ENCODE measurements at regions not wholly inside any gene's neighbourhood (a gene's known extent, or its start where the extent isn't known, plus 50 kb on each side); places are given as distances from the start of the nearest gene placed in this dataset.

- no peak for TF ChIP-seq POLR2A (IDR thresholded peaks at IDR 0.05; ENCODE audit: low read depth, low read length)
- TF ChIP-seq SMC3 (IDR thresholded peaks at IDR 0.05; ENCODE audit: low read depth, low read length), result no peak
- TF ChIP-seq RFX5 (IDR thresholded peaks at IDR 0.05; ENCODE audit: low read depth, low read length), result no peak
- TF ChIP-seq, protein P1, sequence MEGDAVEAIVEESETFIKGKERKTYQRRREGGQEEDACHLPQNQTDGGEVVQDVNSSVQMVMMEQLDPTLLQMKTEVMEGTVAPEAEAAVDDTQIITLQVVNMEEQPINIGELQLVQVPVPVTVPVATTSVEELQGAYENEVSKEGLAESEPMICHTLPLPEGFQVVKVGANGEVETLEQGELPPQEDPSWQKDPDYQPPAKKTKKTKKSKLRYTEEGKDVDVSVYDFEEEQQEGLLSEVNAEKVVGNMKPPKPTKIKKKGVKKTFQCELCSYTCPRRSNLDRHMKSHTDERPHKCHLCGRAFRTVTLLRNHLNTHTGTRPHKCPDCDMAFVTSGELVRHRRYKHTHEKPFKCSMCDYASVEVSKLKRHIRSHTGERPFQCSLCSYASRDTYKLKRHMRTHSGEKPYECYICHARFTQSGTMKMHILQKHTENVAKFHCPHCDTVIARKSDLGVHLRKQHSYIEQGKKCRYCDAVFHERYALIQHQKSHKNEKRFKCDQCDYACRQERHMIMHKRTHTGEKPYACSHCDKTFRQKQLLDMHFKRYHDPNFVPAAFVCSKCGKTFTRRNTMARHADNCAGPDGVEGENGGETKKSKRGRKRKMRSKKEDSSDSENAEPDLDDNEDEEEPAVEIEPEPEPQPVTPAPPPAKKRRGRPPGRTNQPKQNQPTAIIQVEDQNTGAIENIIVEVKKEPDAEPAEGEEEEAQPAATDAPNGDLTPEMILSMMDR (conservative IDR thresholded peaks at IDR 0.05; ENCODE audit: low read depth, low read length), result no peak
- TF ChIP-seq RAD21 (IDR thresholded peaks at IDR 0.05; ENCODE audit: low read length), result no peak
- TF ChIP-seq, protein P2, sequence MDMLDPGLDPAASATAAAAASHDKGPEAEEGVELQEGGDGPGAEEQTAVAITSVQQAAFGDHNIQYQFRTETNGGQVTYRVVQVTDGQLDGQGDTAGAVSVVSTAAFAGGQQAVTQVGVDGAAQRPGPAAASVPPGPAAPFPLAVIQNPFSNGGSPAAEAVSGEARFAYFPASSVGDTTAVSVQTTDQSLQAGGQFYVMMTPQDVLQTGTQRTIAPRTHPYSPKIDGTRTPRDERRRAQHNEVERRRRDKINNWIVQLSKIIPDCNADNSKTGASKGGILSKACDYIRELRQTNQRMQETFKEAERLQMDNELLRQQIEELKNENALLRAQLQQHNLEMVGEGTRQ (IDR thresholded peaks at IDR 0.05; ENCODE audit: low read depth, low read length), result no peak
- TF ChIP-seq MAFK (IDR thresholded peaks at IDR 0.05; ENCODE audit: low read depth, low read length), result no peak
- no peak for TF ChIP-seq CEBPB (IDR thresholded peaks at IDR 0.05; ENCODE audit: low read depth, low read length)
- no peak for TF ChIP-seq FOS (IDR thresholded peaks at IDR 0.05; ENCODE audit: low read depth, low read length)
- no peak for TF ChIP-seq MXI1 (IDR thresholded peaks at IDR 0.05; ENCODE audit: borderline replicate concordance, low read depth, low read length)
- TF ChIP-seq BHLHE40 (IDR thresholded peaks at IDR 0.05; ENCODE audit: low read depth, low read length), result no peak
These were observed 220.0 kb upstream of the SGCG start for GRCh38 chr13:22960827-22961226.
